ENCODE measurements at regions not wholly inside any gene's neighbourhood (a gene's known extent, or its start where the extent isn't known, plus 50 kb on each side); places are given as distances from the start of the nearest gene placed in this dataset.

GRCh38 chr6:18668994-18669393 is 281.8 kb downstream of the RNF144B start:
- no peaks in the 10 kb centered on the region for H3K36me3 ChIP-seq (ENCODE audit: control insufficient read depth, insufficient read depth, low read length)
- in situ Hi-C loops (cut with MboI) (no loop called here), intact Hi-C loops (cut with micrococcal nuclease) (no loop called here)
- H3K9me3 ChIP-seq (replicated peaks; ENCODE audit: control insufficient read depth, insufficient read depth, low read depth, low read length), result no peaks in the 10 kb centered on the region
- no TSS peak for BruUV-seq (replicated peaks)
- DNase-seq (ENCODE audit: extremely low read depth in 1 of 4, low spot score in 3 of 4) (no peak), FAIRE-seq (no peak), ATAC-seq (no peak)
- no peaks in the 10 kb centered on the region for H3K9me1 ChIP-seq (ENCODE audit: control insufficient read depth, insufficient read depth, low read length)
- H4K20me1 ChIP-seq (replicated peaks; ENCODE audit: control insufficient read depth, insufficient read depth, low read length), result no peaks in the 10 kb centered on the region
- TF ChIP-seq SNAPC5 (CRISPR knock-in tag; IDR thresholded peaks at IDR 0.05) (no peak), POLR2H (tag; IDR thresholded peaks at IDR 0.05; ENCODE audit: low read depth) (no peak), E2F3 (CRISPR knock-in tag; IDR thresholded peaks at IDR 0.05) (no peak), SRSF3 (IDR thresholded peaks at IDR 0.05; ENCODE audit: insufficient read depth, low read length) (no peak), MXI1 (IDR thresholded peaks at IDR 0.05; ENCODE audit: low read depth, low read length) (no peak), NUFIP1 (IDR thresholded peaks at IDR 0.05; ENCODE audit: partially characterized antibody) (no peak), SETDB1 (IDR thresholded peaks at IDR 0.05; ENCODE audit: low read length) (no peak)
- H3K27ac ChIP-seq (ENCODE audit: extremely low read depth, low read depth, low read length), result no peak overlapping the region
- 3% methylated on average over 3 of the region's 3 CpGs for WGBS (ENCODE audit: insufficient coverage, low coverage, missing lambda C conversion rate)
- no peaks in the 10 kb centered on the region for H3K4me1 ChIP-seq (replicated peaks in 1 of 2; ENCODE audit: control insufficient read depth in 2 of 2, insufficient read depth in 2 of 2, low read length in 2 of 2)
- no peaks in the 10 kb centered on the region for H3K27me3 ChIP-seq (ENCODE audit: control insufficient read depth in 2 of 2, insufficient read depth in 2 of 2, low read length in 2 of 2)
- no peak overlapping the region for H3K9ac ChIP-seq (ENCODE audit: insufficient read depth in 1 of 2, low read depth in 2 of 2, low read length in 2 of 2)
- H2AFZ ChIP-seq (ENCODE audit: low read depth, low read length), result no peak overlapping the region
- no peak overlapping the region for H3K4me2 ChIP-seq (ENCODE audit: insufficient read depth, low read length)
- H3K4me3 ChIP-seq, result no peak overlapping the region
- H3K79me2 ChIP-seq (ENCODE audit: control insufficient read depth, insufficient read depth, low read length), result no peaks in the 10 kb centered on the region
- ChIA-PET CTCF (ENCODE audit: low intra/inter-chr PET ratio) (no interaction called here), POLR2A (no interaction called here)

- H2AFZ ChIP-seq (ENCODE audit: low read depth, low read length), result no peak overlapping the region
- no peak for ATAC-seq
- FAIRE-seq, result no peak
- H3K79me2 ChIP-seq (ENCODE audit: control insufficient read depth, insufficient read depth, low read length), result no peaks in the 10 kb centered on the region
- no peaks in the 10 kb centered on the region for H4K20me1 ChIP-seq (replicated peaks; ENCODE audit: control insufficient read depth, insufficient read depth, low read length)
- H3K9me3 ChIP-seq (replicated peaks; ENCODE audit: control insufficient read depth, insufficient read depth, low read depth, low read length), result no peaks in the 10 kb centered on the region
- in situ Hi-C loops (cut with MboI), result no loop called here
- H3K4me1 ChIP-seq (replicated peaks in 1 of 2; ENCODE audit: control insufficient read depth in 2 of 2, insufficient read depth in 2 of 2, low read length in 2 of 2), result no peaks in the 10 kb centered on the region
- no peaks in the 10 kb centered on the region for H3K27me3 ChIP-seq (ENCODE audit: control insufficient read depth in 2 of 2, insufficient read depth in 2 of 2, low read length in 2 of 2)
- H3K9ac ChIP-seq (ENCODE audit: insufficient read depth in 1 of 2, low read depth in 2 of 2, low read length in 2 of 2), result no peak overlapping the region
- no peak overlapping the region for H3K27ac ChIP-seq (ENCODE audit: extremely low read depth, low read depth, low read length)
- WGBS (ENCODE audit: insufficient coverage, low coverage, missing lambda C conversion rate), result 0% methylated on average over 1 of the region's 1 CpG
- no peak for TF ChIP-seq PML (IDR thresholded peaks at IDR 0.05; ENCODE audit: low read length)
- TF ChIP-seq ZBTB2 (IDR thresholded peaks at IDR 0.05), result no peak
- TF ChIP-seq ZNF57 (CRISPR knock-in tag; IDR thresholded peaks at IDR 0.05), result no peak
- no peak for TF ChIP-seq BCL6 (CRISPR knock-in tag; IDR thresholded peaks at IDR 0.05)
- no peak for TF ChIP-seq ZNF217 (CRISPR knock-in tag; IDR thresholded peaks at IDR 0.05)
- TF ChIP-seq IRF2 (CRISPR knock-in tag; IDR thresholded peaks at IDR 0.05), result no peak
- no peak for TF ChIP-seq LARP7 (IDR thresholded peaks at IDR 0.05)
- TF ChIP-seq NR3C1 (CRISPR knock-in tag; IDR thresholded peaks at IDR 0.05), result no peak
- no peak for TF ChIP-seq SRF (CRISPR knock-in tag; IDR thresholded peaks at IDR 0.05)
- no peak for TF ChIP-seq E2F5 (CRISPR knock-in tag; IDR thresholded peaks at IDR 0.05)
- no peaks in the 10 kb centered on the region for H3K9me1 ChIP-seq (ENCODE audit: control insufficient read depth, insufficient read depth, low read length)
- ChIA-PET POLR2A (no interaction called here), CTCF (ENCODE audit: low intra/inter-chr PET ratio) (no interaction called here)
- no peak overlapping the region for H3K4me2 ChIP-seq (ENCODE audit: insufficient read depth, low read length)
- no peaks in the 10 kb centered on the region for H3K36me3 ChIP-seq (ENCODE audit: control insufficient read depth, insufficient read depth, low read length)
- intact Hi-C loops (cut with micrococcal nuclease), result no loop called here
- H3K4me3 ChIP-seq, result no peak overlapping the region
- BruUV-seq (replicated peaks), result no TSS peak
- no peak for DNase-seq (ENCODE audit: extremely low read depth in 1 of 4, low spot score in 3 of 4)
Measured at GRCh38 chr6:18672852-18673251, 285.7 kb downstream of the RNF144B start.
